HTR-8/SVneo (cell line): ENCODE measurements at regions not wholly inside any gene's neighbourhood (a gene's known extent, or its start where the extent isn't known, plus 50 kb on each side); places are given as distances from the start of the nearest gene placed in this dataset.

Source experiments
- DNase-seq: peaks from one replicate; pipeline ENCODE4 v3.0.0; 2011; ENCODE audit warnings: low spot score, mixed read lengths; ENCODE audit not compliant: insufficient read length
- FAIRE-seq: peaks from 2 replicates; lab custom pipeline; 2011; peaks lifted over from hg19 to GRCh38; lab: Jason Lieb, UNC

DNA sequence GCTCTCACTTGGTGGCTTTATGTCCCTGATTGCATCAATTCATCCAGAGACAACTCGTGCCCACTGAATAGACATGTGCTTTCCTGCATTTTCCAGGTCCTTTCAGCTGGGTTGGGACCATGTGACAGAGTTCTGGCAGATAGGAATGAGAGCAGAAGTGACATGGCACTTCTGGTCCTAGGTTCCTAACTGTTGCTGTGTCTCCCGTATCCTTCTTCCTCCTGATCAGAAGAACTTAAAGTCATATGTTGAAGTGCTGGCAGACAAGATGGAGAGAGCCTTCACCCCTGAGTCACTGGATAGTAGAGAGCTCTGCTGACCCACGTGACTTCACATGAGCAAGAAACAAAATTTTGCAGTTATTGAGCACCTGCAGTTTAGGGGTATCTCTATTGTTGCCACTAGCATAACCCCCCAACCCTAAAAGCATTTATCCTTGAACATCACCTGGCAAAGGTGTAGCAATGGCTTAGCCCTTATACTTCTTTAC is 80.0 kb downstream of the NREP start:
- DNase-seq: no peak
- no peak for FAIRE-seq

DNA sequence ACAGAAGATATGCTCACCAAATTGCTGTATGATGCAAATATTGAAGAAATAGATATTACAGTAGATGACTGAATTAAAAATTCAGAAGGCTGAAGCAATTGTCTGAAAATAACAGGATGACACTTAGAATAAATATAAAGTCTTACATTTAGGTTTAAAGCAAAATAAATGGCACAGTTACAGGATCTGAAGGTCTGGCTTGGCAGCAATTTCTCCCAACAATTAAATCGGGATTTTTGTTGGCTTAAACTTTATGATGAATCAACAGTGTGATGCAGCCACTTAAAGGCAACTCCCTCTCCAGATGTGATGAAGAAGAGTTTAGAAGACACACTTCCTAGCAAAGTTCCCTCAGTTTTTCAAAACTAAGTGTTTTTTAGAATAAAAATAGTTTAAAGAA is 80.5 kb downstream of the NREP start:
- FAIRE-seq (no peak), DNase-seq (no peak)

- DNase-seq (no peak), FAIRE-seq (no peak)
Measured at GRCh38 chr5:111675201-111675934, 81.6 kb downstream of the NREP start.

DNA sequence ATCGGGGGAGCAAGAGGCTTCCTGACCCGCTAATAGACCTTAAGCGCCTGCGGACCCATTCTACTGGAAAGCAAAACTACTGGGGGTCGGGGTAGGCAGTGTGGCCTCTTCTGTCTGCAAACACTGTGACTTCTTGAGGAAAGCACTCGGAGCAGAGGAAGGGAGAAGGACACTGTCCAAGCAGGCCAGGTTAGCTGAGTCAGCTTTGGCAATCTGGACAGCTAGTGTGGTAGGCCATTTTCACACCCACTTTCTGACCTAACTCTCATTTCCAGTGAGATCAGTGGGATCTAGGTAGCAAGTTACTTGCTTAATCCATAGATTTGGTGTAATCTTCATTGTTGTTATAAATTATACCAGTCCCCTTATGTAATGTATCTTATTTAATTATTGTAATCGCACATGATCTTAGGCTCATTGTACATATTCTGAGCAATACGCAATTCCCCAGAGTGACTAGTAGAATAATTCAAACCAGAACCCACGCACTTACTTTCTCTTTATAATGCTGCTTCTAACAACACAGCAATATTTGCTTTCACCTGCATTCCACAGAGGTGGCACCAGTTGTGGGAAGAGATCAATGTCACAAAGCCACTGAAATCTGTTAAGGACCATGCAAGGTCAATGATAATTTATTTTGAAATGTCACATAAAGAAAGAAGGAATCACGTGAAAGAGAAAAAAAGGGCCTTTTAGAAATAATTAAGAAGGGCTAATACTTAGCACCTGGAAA is 82.9 kb downstream of the NREP start:
- no peak for DNase-seq
- FAIRE-seq: no peak

DNA sequence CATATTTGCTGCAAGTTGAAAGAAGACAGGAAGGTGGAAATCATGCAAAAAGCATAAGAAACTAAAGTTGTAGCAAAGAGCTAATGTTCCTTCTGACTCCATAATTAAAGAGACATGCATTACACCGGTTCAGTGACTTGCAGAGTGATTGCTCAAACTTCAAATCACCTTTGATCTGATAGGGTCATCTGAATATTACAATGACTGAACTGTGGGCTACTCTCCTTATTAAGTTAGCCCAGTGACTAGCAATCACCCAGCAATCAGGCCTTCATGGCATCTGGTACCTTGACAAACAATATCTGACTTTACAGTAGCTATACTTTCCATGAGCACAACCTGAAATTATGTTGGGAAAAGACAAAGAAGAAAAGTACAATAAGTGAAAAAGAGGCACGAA is 84.9 kb downstream of the NREP start:
- DNase-seq: no peak
- FAIRE-seq: no peak

GRCh38 chr5:111670826-111671492 is 86.0 kb downstream of the NREP start:
- FAIRE-seq: no peak
- no peak for DNase-seq

- DNase-seq (peak; percentile 45), FAIRE-seq (no peak)
Measured at GRCh38 chr5:111668477-111669414, 88.2 kb downstream of the NREP start.

GRCh38 chr5:111667128-111667736 is 89.8 kb downstream of the NREP start:
- FAIRE-seq: no peak

DNA sequence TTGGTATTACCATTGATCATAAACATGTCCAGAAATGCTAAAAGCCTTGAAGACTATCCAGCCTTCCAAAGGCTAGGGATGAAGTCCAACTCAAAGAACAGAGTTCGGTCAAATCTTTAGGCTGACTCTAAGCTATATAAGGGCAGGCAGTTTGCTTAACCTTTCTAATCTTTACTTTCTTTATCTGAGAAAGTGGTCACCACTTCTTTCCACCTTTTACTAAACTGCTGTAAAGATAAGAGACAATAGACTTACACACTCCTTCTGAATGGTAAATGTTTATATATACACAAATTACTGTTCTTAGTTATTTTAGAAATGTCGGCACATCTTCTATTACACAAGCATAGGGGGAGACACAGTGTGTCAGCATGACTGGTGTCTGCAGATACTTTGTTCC is 100.4 kb downstream of the NREP start:
- no peak for DNase-seq

More at GRCh38 chr5:111667128-111667736, 89.8 kb downstream of the NREP start:
- no peak for DNase-seq

DNA sequence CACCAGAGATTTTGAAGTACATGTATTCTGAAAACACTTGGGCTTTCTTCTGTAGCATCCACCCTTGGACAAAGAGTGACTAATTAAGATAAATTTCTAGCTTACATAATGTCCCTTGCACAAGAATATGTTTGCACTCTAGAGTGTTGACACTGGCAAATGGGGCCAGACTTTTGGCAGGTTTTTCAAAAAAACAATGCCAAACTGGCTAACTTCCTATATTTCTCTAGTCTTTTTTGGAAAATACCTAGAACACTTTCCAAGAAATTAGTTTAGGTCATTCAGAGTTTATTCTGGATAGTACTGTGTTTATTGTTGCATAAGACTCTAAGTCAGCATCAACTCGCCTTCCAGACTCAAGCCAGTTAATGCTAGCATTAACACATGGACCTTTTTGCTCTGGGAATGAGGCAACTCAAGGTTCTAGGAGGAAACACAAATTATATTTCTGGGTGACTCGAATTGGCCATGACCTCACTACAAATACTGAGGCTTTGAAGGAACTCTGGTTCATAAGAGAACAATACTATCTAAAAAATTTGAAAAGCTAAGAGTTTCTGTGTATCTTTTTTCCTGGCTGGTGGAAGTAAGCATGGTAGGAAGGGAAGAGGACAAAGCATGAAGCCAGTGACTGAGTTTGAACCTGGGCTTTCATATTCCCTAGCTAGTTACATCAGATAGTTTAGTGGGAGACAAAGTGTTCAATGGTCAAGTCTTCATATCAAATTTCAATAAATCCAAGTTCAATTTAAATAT is 101.6 kb downstream of the NREP start:
- FAIRE-seq (no peak), DNase-seq (no peak)

More for the DNA sequence above, 100.4 kb downstream of the NREP start:
- FAIRE-seq: no peak

- DNase-seq: no peak
- no peak for FAIRE-seq
Measured at GRCh38 chr5:111653408-111653807, 103.6 kb downstream of the NREP start.

- FAIRE-seq: no peak
- DNase-seq: no peak
Measured at GRCh38 chr5:111649516-111649915, 107.5 kb downstream of the NREP start.

DNA sequence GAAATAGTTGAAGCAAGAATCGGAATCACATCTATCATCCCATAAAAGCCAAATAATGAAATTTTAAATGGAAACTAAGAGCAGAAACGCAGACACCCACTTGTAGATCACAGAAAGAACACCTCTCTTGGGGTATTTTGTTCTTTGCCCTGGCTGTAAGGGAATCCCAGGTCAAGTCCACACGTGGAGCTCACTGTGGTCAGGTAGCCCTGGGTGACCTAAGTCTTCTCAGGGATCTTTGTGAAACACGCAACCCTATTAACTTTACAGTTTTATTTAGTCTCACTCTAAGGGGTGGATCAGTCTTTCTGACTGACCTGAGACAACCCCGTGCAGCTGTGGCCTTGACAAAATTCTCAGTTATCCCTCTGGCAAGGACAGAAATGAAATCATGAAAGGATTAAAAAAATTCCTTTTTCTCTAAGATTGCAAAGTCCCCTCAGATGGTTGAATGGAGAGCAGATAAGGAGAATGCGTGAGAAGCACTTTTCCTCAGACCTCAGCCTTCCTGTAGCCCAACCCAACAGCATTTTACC is 111.6 kb downstream of the NREP start:
- no peak for FAIRE-seq
- DNase-seq: no peak

DNA sequence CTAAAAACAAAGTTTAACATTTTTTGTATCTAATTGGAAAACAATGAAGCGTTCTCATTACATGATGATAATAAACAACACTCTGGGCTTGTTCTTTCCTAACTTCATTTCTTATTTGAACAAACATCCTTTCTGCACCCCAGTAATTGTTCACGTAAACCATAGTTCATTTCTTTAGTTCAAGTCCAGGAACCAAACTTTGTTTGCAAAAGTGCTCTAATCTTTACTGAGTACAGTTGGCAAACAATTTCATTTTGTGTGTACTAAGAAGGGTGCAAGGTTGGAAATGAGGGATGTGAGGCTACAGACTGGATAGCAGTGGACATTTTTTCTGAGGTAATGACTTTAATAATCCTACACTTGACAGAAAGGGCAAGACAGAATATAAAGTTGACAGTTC is 113.5 kb downstream of the NREP start:
- peak; percentile 16 for FAIRE-seq
- DNase-seq: no peak

DNA sequence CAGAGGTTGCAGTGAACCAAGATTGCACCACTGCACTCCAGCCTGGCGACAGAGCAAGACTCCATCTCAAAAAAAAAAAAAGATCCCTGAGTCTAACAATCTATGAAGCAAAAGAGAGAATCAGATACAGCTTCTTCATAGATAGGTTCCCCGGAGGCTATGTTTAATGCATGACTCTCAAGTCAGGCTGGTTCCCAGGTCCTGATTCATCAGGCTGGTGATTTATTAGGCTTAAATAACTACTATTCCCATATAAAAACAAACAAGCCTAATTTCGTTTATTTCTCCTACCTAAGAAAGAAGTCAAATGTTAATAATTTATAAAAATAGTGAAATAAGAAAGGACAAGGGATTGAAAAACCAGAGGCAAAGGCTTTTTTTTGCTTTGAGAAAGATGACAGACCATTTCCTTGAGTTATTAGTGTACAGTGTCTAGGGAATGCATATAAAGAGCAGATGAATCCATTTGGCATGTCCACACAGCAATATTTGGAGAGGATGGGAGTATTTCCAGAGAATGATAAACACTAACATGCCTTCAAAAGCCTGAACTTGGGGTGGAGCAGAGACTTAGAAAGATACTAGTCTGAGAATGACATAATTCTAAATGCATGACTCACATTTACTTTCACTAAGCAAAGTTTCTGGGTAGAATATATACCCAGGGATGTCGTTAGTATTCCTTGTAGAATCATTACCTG is 115.3 kb downstream of the NREP start:
- DNase-seq (peak; percentile 7), FAIRE-seq (no peak)

- no peak for FAIRE-seq
- no peak for DNase-seq
Measured at GRCh38 chr5:111639912-111640311, 117.1 kb downstream of the NREP start.

- DNase-seq (no peak), FAIRE-seq (no peak)
Measured at GRCh38 chr5:111636736-111637135, 120.3 kb downstream of the NREP start.
